ENCODE measurements at regions not wholly inside any gene's neighbourhood (a gene's known extent, or its start where the extent isn't known, plus 50 kb on each side); places are given as distances from the start of the nearest gene placed in this dataset.

- DNase-seq (ENCODE audit: low spot score): no peak
- H3K9ac ChIP-seq: no peak overlapping the region
- no peaks in the 10 kb centered on the region for H3K36me3 ChIP-seq
- no peak overlapping the region for H3K4me2 ChIP-seq
- no peaks in the 10 kb centered on the region for H3K4me1 ChIP-seq
- Mint-ChIP-seq H3K36me3 (no peaks in the 10 kb centered on the region), H3K27me3 (ENCODE audit: insufficient read depth, low read depth) (no peaks in the 10 kb centered on the region), H3K27ac (no peak overlapping the region), H3K4me1 (peaks cover 5% of the 10 kb centered on the region), H3K9me3 (peaks cover 4% of the 10 kb centered on the region), H3K4me3 (no peak overlapping the region)
- H3K27ac ChIP-seq: no peak overlapping the region
- no peaks in the 10 kb centered on the region for H3F3A ChIP-seq (ENCODE audit: low read depth)
- H3K9me3 ChIP-seq (ENCODE audit: low read depth): no peaks in the 10 kb centered on the region
- peak; percentile 12 for TF ChIP-seq CTCF (IDR thresholded peaks at IDR 0.05)
- no peak for TF ChIP-seq EZH2phosphoT487 (IDR thresholded peaks at IDR 0.05)
- no peak overlapping the region for H2AFZ ChIP-seq (replicated peaks)
- H3K4me3 ChIP-seq: no peak overlapping the region
- H3K79me2 ChIP-seq (ENCODE audit: low read depth): no peaks in the 10 kb centered on the region
- no peaks in the 10 kb centered on the region for H3K27me3 ChIP-seq
- H4K20me1 ChIP-seq (ENCODE audit: low read depth): no peaks in the 10 kb centered on the region
Measured at GRCh38 chr6:141309295-141309694, 823.4 kb upstream of the GJE1 start.

- H3K4me3 ChIP-seq: no peak overlapping the region
- H3K79me2 ChIP-seq (ENCODE audit: low read depth): no peaks in the 10 kb centered on the region
- H2AFZ ChIP-seq (replicated peaks): no peak overlapping the region
- H3F3A ChIP-seq (ENCODE audit: low read depth): no peaks in the 10 kb centered on the region
- no peak for DNase-seq (ENCODE audit: low spot score)
- peaks cover 4% of the 10 kb centered on the region for H3K9me3 Mint-ChIP-seq
- no peak overlapping the region for H3K27ac ChIP-seq
- H3K4me1 Mint-ChIP-seq: no peaks in the 10 kb centered on the region
- TF ChIP-seq CTCF (IDR thresholded peaks at IDR 0.05) (no peak), EZH2phosphoT487 (IDR thresholded peaks at IDR 0.05) (no peak), EZH2 (IDR thresholded peaks at IDR 0.05) (no peak)
- no peaks in the 10 kb centered on the region for H3K27me3 ChIP-seq
- no peaks in the 10 kb centered on the region for H3K4me1 ChIP-seq
- no peak overlapping the region for H3K4me3 Mint-ChIP-seq
- no peak overlapping the region for H3K4me2 ChIP-seq
- H4K20me1 ChIP-seq (ENCODE audit: low read depth): no peaks in the 10 kb centered on the region
- H3K9ac ChIP-seq: no peak overlapping the region
- H3K36me3 ChIP-seq: no peaks in the 10 kb centered on the region
- H3K36me3 Mint-ChIP-seq: no peaks in the 10 kb centered on the region
- no peaks in the 10 kb centered on the region for H3K9me3 ChIP-seq (ENCODE audit: low read depth)
- no peak overlapping the region for H3K27ac Mint-ChIP-seq
- H3K27me3 Mint-ChIP-seq (ENCODE audit: insufficient read depth, low read depth): no peaks in the 10 kb centered on the region
Measured at GRCh38 chr6:141307309-141307998, 825.3 kb upstream of the GJE1 start.

GRCh38 chr6:141303907-141304306 lies 828.8 kb upstream of the GJE1 start:
- Histone ChIP-seq H3K4me1 (no peaks in the 10 kb centered on the region), H2AFZ (replicated peaks) (peak overlapping the region; percentile 5), H4K20me1 (ENCODE audit: low read depth) (no peaks in the 10 kb centered on the region), H3K4me2 (no peak overlapping the region), H3K27ac (no peak overlapping the region), H3K9me3 (ENCODE audit: low read depth) (no peaks in the 10 kb centered on the region), H3K4me3 (no peak overlapping the region), H3K27me3 (no peaks in the 10 kb centered on the region), H3K36me3 (no peaks in the 10 kb centered on the region), H3K79me2 (ENCODE audit: low read depth) (no peaks in the 10 kb centered on the region), H3K9ac (no peak overlapping the region), H3F3A (ENCODE audit: low read depth) (no peaks in the 10 kb centered on the region)
- no peak for DNase-seq (ENCODE audit: low spot score)
- no peaks in the 10 kb centered on the region for H3K36me3 Mint-ChIP-seq
- peaks cover 2% of the 10 kb centered on the region for H3K9me3 Mint-ChIP-seq
- H3K27ac Mint-ChIP-seq: no peak overlapping the region
- TF ChIP-seq CTCF (IDR thresholded peaks at IDR 0.05): no peak
- no peak for TF ChIP-seq EZH2phosphoT487 (IDR thresholded peaks at IDR 0.05)
- no peak for TF ChIP-seq EZH2 (IDR thresholded peaks at IDR 0.05)
- H3K4me3 Mint-ChIP-seq: no peak overlapping the region
- H3K4me1 Mint-ChIP-seq: no peaks in the 10 kb centered on the region
- H3K27me3 Mint-ChIP-seq (ENCODE audit: insufficient read depth, low read depth): no peaks in the 10 kb centered on the region
